Stimulated activated CD4-positive, alpha-beta T cell treated with anti-CD3 and anti-CD28 coated beads, Interleukin-2, amount 100 ng/mL, for 24 hours (primary cell): ENCODE measurements at regions not wholly inside any gene's neighbourhood (a gene's known extent, or its start where the extent isn't known, plus 50 kb on each side); places are given as distances from the start of the nearest gene placed in this dataset.
"Not testable (repeated sequence)": the region's sequence is repeated elsewhere in the genome, so short reads cannot be mapped to it uniquely, and the experiment has no call there.

Source experiments
- DNase-seq, 2 donors: peaks; one replicate each; pipeline ENCODE4 v3.0.0-alpha.2; 2020

DNA sequence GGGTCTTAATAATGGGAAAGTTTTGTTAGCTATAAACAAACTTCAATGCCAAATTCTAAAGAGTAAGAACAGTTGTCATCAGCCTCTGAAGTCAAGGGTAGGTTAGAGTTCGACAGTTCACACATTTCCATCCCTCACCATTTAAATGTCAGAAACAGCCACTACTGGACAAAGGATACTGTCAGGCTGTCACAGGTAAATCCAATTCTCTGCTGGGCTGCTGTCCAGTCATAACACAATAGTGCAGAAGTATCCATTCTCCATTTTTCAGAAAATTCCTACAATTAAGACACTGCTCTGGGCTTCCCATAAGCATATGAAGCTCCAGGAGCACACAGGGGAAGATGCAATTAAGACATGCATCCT, 221.4 kb downstream of the RPS29 start:
- no peak for DNase-seq

DNA sequence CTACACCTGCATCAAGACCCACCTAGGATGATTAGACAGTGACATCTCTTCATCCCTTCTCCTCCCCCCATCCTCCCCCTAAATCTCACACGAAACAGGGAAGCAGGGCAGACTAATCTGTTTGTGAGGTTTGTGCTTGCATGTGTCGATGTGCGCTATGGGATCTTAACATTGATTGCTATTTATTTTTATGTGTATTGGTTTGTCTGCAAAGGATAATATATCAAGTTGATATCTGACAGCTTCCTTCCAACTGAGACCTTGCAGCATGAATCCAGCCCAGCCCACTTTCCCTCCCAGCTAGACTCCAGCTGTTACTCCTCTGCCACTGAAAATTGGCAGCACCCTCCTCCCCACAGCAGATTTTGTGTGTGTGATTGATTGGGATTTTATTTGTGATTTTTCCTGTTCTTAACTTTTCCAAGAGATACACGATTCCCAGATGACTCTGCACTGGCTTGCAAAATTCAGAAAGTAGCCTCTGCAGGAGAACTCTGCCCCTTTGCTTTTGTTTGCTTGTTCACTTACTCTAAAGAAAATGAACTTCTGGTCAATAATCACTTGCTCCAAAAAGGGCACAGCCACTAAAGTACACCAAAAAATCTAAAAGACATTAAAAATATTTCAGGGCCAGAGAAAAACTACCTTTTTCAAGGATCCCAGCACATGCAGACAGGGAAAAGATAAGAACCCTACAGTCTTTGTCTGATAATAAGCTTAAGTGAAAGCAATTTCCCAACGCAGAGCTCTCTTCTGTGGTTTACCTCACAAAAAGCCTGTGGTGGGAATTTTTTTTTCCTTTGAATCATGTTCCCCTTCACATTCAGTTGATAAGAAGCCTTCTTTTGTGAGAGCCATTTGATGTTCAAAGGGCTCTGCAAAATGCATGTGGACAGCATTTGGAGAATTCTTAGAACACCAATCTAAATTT, 222.1 kb downstream of the RPS29 start:
- DNase-seq = no peak

DNA sequence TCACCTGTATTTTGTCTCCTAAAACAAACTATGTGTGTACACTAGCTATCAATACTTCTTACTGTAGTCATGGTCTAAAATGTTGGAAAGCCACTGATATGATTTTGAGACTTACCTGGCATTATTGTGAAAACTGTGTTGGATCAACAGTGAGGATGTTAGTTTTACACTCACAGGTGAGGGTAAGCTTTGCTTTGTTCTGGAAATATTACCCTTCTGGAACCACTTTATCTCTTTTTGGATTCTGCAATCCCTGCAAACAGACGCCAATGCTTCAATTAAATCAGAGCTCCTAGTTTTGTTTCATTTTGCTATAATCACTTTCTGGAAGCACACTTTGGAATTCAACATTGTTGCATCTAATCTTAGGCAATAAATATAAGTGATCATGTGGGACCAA, 223.3 kb downstream of the RPS29 start:
- no peak for DNase-seq

DNA sequence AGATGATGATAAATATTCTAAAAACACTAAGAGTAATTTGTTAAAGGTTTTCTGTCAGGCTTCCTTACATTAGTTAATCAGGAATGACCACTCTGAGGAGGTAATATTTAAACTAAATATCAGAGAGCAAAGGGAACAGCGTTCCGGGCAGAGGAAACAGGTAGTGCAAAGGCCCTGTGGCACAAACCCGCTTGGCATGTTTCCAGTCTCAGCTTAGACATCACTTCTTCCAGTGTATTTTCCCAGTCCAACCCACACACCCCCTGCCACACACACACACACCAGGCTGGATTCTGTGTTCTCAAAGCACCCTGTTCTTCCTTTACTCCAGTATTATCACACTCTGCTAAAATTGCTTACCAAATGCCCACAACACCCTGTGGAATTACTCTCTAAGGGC, 247.1 kb downstream of the RPS29 start:
- no peak for DNase-seq

DNA sequence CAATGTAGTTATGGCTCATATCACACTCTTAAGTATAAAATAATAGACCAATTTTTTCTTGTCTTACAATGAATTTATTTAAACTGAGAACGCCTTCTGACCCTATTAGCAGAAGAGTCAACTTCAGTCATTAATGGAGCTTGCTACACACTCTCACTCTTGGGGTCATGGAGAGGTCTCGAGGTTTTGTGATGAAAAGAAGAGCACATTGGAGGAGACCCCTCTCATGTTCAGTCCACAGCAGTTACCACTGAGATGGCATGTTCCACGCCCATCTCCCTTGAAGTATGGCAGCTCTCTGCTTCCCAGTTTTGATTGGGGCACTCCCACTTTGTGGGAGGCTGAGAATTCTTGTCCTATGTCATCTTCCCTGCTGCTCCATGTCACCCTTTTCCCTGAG, 266.4 kb downstream of the RPS29 start:
- no peak for DNase-seq

DNA sequence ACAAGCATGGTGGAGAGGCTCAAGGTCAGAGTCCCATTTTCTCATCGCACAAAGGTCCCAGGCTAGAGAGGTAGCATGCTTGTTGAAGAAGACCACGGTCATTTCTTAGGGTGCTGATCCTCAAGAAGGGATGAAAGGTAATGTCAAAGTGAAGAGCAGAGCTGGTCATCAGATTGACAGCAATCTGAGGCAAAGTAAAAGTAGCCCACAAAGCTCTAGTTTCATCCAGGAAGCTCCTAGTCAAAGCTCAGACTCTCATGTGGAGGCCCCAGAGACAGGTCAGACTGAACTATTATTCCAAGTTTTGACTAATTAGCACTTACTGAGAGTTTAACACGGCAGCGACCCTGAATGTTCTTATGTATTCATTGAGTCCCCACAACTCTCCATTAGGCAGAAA, 270.6 kb downstream of the RPS29 start:
- no peak for DNase-seq

DNA sequence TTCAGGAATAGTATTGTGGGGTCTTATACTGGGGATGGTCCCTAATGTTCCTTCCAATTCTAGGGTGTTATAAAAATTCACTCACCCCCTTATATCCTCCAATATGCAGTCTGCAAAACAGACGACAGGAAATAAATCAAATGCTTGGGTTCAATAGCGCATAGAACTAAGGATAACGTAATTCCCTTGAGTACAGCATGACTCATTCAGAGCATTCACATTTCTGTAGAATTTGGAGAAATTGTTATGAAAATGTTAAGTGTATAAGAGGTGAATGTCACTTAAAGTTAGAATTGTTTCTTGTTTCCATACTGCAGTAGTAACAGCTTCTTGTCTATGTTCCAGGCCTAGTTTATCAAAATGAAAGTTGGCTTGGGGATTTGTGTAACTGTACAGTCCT, 271.4 kb downstream of the RPS29 start:
- no peak for DNase-seq

DNA sequence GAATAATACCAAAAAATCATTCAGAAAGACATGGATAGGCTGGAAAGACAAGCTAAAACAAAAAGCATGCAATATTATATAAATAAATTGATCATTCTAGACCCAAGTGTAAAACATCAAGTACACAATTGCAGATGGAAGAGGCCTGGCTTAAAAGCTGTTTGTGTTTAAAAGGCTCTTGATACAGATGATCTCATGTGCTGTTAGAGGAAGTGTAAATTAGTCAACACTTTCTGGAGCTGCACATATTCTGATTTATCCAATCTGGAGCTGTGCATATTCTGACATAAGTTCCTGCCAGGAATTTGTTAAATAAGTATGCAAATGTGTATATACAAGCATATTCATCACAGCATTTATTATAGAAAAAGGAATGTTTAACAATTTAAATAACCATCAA, 273.1 kb downstream of the RPS29 start:
- DNase-seq = no peak

DNA sequence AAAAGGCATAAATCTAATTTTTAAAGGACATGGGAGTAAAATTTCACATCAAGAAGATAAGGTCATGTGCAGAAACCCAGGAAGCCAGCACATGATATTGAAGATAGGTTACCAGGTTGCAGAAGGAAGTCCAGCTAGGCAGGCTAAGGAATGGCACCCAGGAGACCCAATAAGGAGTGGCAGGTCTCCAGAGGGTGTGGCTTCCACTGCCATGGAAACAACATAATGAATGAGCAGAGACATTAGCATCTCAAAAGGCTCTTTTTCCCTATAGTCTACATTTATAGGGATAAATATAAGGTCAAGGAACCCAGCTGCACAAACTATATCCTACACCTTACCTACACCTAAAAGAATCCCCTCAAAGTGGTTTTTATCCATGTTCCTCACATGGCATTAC, 275.9 kb downstream of the RPS29 start:
- DNase-seq = no peak

DNA sequence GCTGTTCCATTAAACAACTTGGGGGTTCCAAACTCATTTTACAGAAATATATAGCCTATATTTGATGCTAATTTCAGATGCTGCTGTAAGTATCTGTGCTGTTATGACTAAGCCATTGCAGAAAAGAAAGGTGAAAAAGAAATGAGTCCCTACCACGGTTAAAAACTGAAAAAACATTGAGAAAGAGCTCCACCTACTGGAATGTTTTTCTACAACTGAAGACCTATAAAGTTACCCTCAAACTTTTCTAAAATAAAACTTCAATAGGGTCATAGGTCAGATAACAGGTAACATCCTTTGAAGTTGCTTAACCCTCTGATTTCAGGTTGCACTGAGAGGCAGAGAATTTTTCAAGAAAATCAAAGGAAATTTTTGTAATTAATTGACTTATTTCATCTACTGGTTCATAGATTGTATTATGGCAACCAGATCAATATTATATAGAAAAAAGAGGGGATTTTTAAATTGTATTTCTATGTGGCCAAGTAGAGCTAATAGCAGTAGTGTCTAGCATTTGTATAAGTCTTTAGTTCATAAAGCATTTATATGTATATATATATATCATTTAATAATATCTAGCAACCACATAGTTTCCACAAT, 279.9 kb downstream of the RPS29 start:
- no peak for DNase-seq

DNA sequence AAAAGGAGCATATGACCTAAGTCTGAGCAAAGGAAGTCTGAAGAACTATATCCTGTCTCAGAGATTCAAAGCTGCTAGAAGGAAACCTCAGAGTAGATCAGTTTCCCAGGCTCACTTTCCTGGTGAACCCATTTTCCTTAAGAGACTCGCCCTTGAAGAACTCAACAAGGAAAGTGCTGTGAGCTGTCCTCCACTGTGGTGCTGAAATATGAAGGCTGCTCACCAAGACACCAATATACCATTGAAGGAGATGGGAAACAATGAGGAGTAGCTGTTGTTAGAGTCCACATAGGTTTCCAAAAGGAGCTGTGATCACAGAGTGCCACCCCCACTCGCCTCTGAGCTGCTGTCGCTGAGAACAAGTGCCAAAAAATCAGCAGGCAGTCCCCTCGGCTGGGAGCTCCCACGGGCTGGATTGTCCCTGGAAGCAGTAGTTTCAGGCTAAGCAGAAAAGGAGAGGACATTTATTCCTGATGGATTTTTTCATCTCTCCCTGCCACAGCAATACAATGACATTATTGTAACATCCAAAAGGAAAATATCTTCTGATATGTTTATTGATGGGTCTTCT, 282.1 kb downstream of the RPS29 start:
- no peak for DNase-seq

DNA sequence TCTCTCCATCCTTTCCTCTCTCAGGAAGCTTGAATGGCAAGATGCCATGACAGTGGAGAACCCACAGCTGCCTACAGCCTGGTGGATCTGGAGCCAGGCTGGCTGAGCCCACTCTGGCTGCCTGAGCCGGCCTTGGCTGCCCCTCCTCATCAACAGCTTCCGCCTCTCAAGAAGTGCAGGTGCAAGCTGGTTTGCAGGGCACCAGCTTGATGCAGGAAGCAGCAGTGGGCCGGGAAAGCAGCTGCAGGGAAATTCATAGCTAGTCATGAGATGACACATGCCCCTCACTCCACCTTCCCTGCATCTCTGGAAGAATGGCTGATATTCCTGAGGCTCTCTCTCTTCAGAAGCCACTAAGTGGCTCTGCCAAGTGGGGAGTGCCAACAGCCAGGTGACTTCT, 289.1 kb downstream of the RPS29 start:
- DNase-seq = no peak

DNA sequence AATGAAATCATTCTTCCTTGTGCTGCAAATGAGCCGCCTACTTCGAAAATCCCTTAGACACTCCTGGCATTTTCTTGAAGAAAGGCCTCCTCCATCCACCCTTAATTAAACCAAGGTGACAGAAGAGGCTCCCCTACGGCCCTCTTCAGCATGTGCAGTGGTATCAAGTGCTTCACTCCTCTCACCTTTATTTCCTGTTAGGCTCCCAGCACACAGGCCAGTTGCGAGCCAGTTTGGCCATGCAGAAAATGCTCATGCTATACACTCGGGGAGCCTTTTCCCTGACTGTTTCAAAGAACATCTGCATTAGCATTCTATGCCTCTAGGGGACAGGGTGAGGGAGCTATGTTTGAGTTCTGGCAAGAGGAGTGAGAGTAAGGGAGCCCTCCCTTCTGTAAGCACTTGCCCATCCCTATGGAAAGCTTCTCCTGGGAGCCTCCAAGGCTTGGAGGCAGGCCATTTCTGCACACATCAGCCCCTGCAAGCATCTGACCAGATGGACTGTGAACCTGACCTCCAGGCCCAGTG, 291.5 kb downstream of the RPS29 start:
- DNase-seq = no peak

DNA sequence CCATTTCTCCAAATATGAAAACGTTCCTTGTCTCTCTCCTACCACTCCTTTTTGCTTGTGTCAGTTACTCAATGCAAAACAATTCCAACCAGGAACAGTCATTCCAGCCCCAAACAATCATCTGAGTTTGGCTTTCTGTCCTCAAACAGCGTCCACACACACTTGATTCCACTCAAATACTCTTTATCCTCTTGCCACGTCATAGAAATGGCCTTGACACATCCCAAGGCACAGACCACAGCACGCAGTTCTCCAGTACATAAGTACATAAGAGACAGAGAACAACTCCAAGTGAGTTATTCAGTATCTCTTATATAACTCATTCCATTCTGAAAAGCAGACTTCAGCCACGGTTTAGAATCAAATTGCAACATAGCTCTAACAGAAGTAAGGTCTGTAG, 299.2 kb downstream of the RPS29 start:
- DNase-seq = no peak

DNA sequence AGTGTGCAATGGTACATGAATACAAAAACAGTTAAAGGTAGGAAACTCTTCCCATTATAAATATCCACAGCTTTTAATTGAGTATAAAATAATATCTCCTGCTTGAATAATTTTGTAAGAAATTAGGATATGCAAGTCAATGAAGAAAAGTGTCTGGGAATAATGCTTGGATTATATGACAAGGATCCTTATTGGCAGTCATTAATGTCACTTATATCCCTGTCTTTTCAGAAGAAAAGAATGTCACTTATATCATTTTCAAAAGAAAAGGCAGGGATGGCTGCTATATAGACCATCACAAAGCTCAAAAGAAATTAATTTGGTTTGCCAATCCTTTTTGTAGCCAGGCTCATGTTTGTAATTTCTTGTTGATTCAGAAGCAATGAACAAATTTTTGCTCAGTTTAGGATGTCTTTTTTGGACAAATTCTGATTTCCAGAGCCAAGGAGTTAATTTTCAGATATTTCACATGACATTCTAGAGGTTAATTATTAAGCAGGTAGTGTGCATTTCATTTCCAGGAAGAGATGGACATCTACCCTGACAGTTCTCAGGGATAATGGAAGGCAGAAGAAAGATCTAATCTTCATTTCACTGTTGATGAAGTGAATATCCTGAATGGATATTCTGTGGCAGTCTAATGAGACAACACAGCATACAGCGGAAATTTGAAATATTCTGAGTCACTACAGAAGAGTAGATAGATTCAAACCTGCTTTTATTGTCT, 299.8 kb downstream of the RPS29 start:
- DNase-seq = no peak

DNA sequence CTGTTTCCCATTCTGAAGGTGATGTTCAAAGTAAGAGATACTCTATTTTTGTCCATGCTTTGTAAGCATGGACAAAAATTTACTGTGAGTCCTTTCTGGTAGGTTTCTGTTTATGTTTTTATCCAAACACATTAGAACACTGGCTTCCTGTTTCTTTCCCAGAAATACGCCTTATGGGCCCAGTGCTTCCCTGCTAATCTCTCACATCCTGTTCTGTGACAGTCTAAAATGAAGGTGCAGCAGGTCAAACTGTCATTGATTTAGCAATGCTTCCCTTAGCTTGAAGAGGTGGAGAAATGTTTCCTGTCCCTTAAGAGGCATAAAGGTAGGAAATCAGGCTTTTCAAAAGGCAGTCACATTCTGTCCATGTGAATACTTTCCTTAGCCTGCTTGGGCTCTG, 305.6 kb downstream of the RPS29 start:
- DNase-seq = no peak

DNA sequence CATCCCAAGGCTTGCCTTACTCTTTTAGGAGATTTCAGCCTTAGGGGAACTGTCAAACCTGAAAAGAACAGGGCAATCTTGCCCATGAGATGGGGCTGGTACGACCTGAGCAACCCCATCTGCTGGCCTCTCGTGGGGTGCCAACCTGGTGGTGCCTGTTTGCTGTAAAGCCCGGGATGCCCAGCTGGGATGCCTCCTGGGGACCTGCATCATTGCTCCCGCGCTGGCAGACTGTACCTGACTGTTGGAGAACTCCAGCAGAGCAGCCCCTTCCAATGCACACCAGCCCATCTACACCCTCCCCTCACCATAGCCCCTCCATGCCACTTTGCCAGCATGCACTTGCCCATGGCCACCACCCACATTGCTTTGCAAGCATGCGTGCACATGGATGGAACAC, 335.7 kb downstream of the RPS29 start:
- no peak for DNase-seq

DNA sequence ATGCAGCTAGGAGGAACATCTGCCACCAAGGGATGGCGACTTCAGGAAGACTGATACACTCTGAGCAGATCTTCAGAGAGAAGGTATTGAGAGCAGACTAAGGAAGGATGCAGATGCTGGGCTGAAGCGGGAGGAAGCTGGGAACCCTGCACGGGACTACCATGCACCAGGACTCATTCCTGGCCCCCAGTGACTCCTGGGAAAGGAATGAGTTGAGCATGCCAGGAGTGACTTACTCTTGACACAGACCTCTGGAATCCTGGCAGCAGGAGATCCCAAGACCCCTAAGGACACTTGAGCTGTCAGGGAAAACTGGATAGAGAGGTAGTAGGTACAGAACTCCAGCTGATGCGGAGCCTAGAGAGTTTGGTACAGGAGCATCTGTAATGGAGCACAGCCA, 336.1 kb downstream of the RPS29 start:
- DNase-seq = no peak

DNA sequence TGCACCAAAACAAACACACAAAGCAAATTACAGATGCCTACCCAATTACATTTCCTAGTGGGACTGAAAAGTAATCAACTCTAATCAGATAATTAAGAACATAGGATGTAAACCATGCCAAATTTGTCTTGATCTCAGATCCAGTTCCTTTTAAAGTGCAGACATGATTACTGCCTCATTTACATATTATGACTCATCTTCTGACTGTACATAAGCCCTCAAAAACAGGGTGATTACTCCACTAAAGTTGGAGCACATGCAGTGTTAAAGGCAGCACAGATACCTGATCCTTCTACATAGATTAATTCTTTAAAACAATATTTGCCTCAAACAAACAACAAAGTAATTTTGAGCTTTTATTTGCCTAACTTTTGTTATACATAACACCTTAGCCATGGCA, 337.2 kb downstream of the RPS29 start:
- no peak for DNase-seq

DNA sequence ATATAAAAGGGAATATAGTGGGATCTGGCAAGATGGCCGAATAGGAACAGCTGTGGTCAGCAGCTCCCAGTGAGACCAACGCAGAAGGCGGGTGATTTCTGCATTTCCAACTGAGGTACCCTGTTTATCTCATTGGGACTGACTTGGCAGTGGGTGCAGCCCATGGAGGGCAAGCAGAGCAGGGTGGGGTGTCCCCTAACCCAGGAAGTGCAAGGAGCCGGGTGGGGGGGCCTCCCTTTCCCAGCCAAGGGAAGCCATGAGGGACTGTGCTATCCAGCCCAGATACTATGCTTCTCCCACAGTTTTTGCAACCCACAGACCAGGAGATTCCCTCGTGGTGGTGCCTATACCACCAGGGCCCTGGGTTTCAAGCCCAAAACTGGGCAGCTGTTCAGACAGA, 342.4 kb downstream of the RPS29 start:
- not testable (repeated sequence) for DNase-seq

DNA sequence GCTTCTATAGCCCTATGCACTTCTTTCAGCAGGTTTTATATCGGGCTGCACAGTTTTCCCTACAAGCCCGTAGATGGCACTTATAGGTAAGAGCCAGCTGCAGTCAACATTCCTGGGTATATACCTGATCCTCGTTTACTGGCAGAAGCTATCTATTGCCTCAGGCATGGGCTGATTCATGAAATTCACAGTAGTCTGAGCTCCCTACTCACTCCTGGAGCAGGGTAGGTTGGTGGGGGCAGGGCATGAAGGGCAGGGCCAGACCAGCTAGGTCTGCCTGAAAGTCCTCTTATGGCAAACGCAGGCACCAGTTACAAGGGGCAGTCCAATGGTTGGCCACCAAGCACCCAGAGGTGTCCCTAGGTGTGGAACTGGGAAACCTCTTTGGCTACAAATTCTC, 345.8 kb downstream of the RPS29 start:
- DNase-seq = no peak

DNA sequence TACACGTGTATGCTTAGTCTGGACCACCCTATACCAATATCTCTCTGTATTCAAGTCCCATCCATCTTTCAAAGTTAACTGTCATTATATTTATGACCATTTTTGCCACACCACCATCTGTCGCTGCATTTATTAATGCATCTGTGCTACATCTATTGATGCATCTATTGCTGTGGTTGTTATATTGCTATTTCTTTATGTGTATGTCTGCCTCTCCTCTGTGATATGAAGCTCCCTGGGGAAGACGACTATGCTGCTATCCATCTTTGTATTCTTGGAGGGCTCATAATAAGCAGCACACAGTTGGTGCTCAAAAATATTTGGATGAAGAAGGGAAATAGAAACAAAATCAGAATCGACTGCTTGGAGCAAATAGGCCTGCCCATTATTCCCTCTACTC, 357.6 kb downstream of the RPS29 start:
- DNase-seq = no peak

DNA sequence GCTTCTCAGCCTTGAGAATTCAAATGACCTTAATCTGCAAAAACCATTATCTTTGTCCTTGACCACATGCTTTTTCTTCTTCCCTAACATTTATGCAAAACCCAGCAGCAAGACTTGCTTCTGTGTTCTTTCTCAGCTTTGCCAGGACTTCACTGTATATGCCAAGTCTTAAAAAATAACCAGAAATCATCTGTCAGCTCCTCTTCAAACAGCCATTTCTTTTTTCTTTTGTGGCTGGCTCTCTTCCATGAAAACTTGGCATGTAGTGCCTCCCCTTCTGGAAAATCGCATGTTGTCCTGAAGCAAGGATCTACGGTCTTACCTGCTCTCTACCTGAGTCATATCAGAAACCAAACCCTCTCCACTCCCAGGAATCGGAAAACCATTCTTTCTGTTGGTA, 364.9 kb downstream of the RPS29 start:
- no peak for DNase-seq

DNA sequence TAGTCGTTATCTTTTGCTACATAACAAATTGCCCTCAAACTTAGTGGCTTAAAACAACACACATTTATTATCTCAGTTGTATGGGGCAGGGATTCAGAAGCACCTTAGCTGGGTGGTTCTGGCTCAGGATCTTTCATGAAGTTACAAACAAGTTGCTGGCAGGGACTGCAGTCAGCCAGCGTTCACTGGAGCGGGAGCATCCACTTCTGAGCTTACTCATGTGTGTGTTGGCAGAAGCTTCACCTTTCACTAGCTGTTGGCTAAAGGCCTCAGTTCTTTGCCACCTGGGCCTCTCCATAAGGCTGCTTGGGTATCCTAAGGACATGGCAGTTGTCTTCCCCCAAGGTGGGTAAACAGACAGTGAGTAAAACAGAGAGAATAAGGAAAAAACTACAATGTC, 365.7 kb downstream of the RPS29 start:
- DNase-seq = no peak
